ENCODE measurements at regions not wholly inside any gene's neighbourhood (a gene's known extent, or its start where the extent isn't known, plus 50 kb on each side); places are given as distances from the start of the nearest gene placed in this dataset.
"Not testable (repeated sequence)": the region's sequence is repeated elsewhere in the genome, so short reads cannot be mapped to it uniquely, and the experiment has no call there.

DNA sequence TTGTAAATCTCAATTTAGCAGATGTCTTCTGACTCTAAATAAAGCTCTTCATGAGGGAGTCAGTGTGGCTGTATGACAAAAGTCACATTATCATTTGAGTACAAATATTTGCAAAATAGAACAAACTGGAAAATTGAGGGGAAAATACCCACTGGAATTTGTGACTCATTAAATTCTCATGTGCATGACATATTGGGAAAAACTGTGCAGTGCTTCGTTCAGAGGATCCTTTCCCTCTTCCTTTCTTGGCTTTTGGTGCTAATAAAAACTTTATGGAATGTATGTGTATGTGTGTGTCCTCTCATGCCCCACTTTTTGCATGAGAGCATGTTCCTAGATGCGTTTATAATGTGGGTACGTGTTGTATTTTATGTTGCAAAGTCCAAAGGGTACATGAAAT lies 267.8 kb downstream of the KTN1 start:
- DNase-seq = no peak

- no peak for DNase-seq
Observed at GRCh38 chr14:55848964-55849363, 269.0 kb downstream of the KTN1 start.

- no peak for DNase-seq
Observed at GRCh38 chr14:55849833-55850232, 268.4 kb upstream of the PELI2 start.

DNA sequence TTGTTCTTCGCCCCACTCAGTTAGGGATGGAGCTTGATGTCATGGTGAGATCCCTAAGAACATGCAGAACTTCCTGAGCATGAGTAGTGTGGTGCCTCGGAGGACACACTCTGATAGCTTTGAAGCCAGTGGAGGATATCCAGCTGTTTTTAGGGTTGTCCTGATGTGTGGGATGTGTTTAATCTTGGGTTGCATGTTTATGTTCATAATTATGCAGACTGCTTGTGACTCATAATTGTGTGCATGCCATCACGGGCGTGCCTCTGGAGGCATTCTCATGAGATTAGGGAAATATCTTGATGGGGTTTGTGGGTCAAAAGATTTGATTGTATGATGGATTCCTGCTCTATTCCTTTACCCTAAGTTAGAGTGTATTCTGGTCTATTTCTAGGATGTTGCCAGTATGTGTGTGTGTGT lies 267.4 kb upstream of the PELI2 start:
- no peak for DNase-seq

GRCh38 chr14:55851301-55851700 lies 266.9 kb upstream of the PELI2 start:
- no peak for DNase-seq

DNA sequence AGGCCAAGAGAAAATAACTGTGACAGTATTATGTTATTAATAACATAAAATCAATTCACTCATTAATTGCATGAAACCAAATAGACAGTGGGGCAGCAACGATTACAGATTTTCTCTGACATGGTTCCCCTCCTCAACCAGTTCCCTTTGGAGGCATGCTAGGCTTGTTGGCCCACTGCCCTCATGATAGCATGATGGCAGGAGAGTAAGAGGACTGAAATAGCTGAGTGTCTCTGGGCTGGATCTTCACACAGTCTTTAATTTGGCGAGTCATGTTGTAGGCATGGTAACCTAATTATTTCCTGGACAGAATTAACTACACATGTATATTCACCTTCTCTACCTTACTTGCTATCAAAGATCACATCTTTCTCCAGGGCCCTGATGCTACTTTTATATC lies 266.2 kb upstream of the PELI2 start:
- DNase-seq = no peak

DNA sequence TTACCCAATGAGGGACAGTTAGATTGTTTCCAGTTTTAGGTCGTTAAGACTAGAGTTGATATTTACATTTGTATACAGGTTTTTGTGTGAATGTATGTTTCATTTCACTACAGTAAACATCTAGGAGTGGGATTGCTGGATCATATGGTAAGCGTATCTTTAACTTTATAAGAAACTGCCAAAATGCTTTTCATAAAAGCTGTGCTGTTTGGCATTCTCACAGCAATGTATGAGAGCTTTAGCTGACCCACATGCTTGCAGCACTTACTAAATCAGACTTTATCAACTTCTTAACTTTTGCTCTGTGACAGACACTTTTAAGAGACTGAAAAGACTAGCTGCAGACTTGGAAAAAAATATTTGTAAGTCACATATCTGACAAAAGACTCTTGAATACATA lies 262.5 kb upstream of the PELI2 start:
- no peak for DNase-seq

- no peak for DNase-seq
Observed at GRCh38 chr14:55858604-55859003, 259.6 kb upstream of the PELI2 start.

DNA sequence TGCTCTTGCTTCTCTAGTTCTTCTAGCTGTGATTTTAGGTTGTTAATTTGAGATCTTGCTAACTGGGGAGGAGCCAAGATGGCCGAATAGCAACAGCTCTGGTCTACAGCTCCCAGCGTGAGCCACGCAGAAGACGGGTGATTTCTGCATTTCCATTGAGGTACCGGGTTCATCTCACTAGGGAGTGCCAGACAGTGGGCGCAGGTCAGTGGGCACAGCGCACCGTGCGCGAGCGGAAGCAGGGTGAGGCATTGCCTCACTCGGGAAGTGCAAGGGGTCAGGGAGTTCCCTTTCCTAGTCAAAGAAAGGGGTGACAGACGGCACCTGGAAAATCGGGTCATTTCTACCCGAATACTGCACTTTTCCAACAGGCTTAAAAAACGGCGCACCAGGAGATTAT lies 256.6 kb upstream of the PELI2 start:
- DNase-seq = not testable (repeated sequence)

DNA sequence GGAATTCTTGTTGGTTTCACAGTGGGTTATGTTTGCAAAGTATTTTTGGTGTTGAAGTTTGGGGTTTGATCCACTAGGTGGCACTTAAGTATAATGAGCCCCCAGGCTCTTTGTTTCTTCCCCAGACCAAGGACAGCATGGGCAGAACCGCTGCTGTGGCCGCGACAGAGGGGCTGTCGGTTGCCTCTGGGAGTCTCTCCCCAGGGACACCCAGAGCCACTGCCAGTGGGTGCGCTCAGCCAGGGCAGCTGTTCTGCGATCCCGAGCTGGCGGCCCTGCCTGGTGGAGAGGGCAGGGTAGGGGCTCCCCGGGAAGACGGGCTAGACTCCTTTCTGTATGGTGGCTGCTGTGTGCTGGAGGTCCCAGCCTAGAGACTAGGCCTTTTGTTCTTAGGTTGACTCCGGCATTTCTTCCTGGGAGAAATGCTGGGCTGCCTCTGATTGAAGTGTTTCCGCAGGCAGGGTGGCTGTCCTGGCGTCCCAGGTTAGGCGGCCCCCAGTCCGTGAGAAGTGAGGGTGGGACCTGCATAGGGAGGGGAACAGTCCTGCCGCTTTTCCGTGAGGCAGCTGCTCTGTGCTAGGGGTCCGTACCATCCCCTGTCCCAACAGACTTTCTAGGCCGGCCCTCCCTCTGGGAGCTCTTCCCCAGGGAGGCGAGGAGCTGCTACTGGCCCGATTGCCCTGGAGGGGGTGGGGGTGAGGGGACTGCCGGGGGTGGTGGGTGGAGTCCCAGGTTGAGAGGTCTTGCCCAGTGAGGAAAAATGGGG lies 253.1 kb upstream of the PELI2 start:
- DNase-seq = no peak

DNA sequence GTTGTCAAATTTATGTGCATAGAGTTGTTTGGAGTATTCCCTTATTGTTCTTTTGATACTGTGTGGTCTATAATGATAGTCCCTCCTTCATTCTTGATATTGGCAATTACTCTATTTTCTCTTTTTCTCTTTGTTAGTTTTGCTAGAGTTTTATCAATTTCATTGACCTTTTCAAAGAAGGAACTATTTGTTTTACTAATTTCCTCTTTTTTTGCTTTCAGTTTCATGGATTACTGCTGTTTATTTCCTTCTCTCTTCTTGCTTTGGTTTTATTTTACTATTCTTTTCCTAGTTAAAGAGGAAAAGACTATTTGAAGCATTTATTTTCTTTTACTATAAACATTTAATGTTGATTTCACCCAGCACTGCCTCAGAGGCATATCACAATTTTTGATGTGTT lies 250.9 kb upstream of the PELI2 start:
- no peak for DNase-seq

GRCh38 chr14:55867719-55868118 lies 250.5 kb upstream of the PELI2 start:
- no peak for DNase-seq

GRCh38 chr14:55869397-55870049 lies 248.7 kb upstream of the PELI2 start:
- DNase-seq = no peak

GRCh38 chr14:55873169-55873568 lies 245.0 kb upstream of the PELI2 start:
- no peak for DNase-seq

GRCh38 chr14:55874785-55875184 lies 243.4 kb upstream of the PELI2 start:
- no peak for DNase-seq

DNA sequence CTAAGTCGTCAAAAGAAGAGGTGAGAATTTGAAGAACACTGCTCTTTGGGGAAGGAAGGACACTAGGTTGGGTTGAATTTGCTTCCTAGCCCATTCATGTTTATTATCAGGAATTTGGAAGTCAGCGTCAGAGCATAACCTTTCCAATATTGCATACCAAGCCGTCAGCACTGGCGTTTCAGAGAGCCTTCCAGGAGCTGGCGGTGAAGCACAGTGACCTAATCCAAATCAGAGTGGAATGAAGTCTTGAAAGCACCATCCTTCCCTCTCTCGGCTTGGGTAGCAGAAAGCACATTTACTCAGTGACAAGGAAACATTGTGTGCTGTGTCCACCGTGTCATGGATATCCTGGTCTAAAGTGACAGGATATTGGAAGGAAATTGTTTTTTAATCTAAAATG lies 240.3 kb upstream of the PELI2 start:
- DNase-seq = no peak

GRCh38 chr14:55881577-55882241 lies 236.5 kb upstream of the PELI2 start:
- DNase-seq = no peak

- no peak for DNase-seq
Observed at GRCh38 chr14:55884819-55885218, 233.4 kb upstream of the PELI2 start.

DNA sequence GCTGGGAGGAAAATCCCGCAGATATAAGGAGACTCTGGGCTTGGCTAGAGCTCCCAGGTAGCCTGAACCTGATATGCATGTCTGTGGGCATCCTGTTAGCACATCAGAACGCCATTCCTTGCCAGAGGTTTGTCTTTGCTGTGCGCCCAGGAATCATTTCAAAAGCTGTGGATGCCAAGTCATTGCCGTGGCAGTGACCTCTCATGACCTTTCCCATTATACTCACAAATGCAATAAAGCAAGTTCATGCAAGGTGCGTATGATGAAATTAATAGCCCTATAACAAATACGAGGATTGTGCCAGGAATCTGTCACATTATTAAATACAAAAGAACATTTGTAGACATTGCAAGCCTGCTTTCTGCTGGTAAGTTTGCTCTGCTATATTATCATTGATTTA lies 229.1 kb upstream of the PELI2 start:
- no peak for DNase-seq

- no peak for DNase-seq
Observed at GRCh38 chr14:55891692-55892091, 226.5 kb upstream of the PELI2 start.

GRCh38 chr14:55892906-55893305 lies 225.3 kb upstream of the PELI2 start:
- no peak for DNase-seq

GRCh38 chr14:55893705-55894104 lies 224.5 kb upstream of the PELI2 start:
- no peak for DNase-seq

- no peak for DNase-seq
Observed at GRCh38 chr14:55897031-55897430, 221.2 kb upstream of the PELI2 start.

GRCh38 chr14:55898938-55899337 lies 219.3 kb upstream of the PELI2 start:
- DNase-seq = no peak
